HL-60 (cell line): ENCODE measurements at regions not wholly inside any gene's neighbourhood (a gene's known extent, or its start where the extent isn't known, plus 50 kb on each side); places are given as distances from the start of the nearest gene placed in this dataset.

Source experiments
- CTCF ChIP-seq: IDR thresholded peaks from one replicate; pipeline ENCODE4 v1.5.1; 2011; ENCODE audit warnings: low read length, control low read depth, inconsistent platforms; ENCODE audit not compliant: insufficient read depth
- GABPA ChIP-seq: IDR thresholded peaks from 2 replicates; pipeline ENCODE4 v1.6.1; 2012; ENCODE audit warnings: low read depth
- POLR2AphosphoS5 ChIP-seq: IDR thresholded peaks from 2 replicates; pipeline ENCODE4 v1.6.1; 2012; ENCODE audit warnings: low read depth
- REST ChIP-seq: IDR thresholded peaks from 2 replicates; pipeline ENCODE4 v1.6.1; 2012; ENCODE audit warnings: low read depth; ENCODE audit not compliant: insufficient replicate concordance

GRCh38 chr10:129387258-129387525 is 79.8 kb upstream of the MGMT start:
- TF ChIP-seq CTCF: no peak
- no peak for TF ChIP-seq REST
- no peak for TF ChIP-seq GABPA
- TF ChIP-seq POLR2AphosphoS5: no peak
